K562 (cell line): ENCODE measurements at regions not wholly inside any gene's neighbourhood (a gene's known extent, or its start where the extent isn't known, plus 50 kb on each side); places are given as distances from the start of the nearest gene placed in this dataset.

Source experiments
- ATAC-seq: fragments of 200-7000 bp; cut with Tn5 transposase; 3 replicates; pipeline ENCODE4 v1.9.1; 2020; ENCODE audit warnings: moderate library complexity
- BruUV-seq: library from RNA; stranded (reverse); fragments of 400-500 nt; replicated peaks from 2 replicates; lab custom pipeline; 2021; lab: Mats Ljungman, UMichigan
- CTCF ChIA-PET: fragments of 300-600 bp; formaldehyde crosslinking; extraction: SDS; loops from one replicate; lab custom pipeline; 2021; ENCODE audit warnings: low intra/inter-chr PET ratio; lab: Yijun Ruan, JAX
- POLR2A ChIA-PET: fragments of 300-600, 350-650 bp; sonication (Branson Sonifier 250); formaldehyde crosslinking; extraction: SDS; loops from one replicate; lab custom pipeline; 2021; ENCODE audit warnings: antibody characterized with exemption, inconsistent platforms; lab: Yijun Ruan, JAX
- DNase-seq, 4 experiments: peaks; one replicate each; pipeline versions ENCODE4 v3.0.0 to v3.0.0-alpha.2; 2011 to 2018; ENCODE audit warnings: low spot score in 3 of 4, mixed read lengths in 3 of 4; ENCODE audit errors: extremely low read depth in 1 of 4
- FAIRE-seq: peaks from 2 replicates; lab custom pipeline; 2011; peaks lifted over from hg19 to GRCh38; lab: Jason Lieb, UNC
- H2AFZ ChIP-seq: 2 replicates; pipeline ENCODE4 v1.6.0; 2011; ENCODE audit warnings: low read depth, low read length, control low read depth, inconsistent platforms
- H3K27ac ChIP-seq: fragments of 200-600 bp; 3 replicates; pipeline ENCODE4 v1.8.0; 2011; ENCODE audit warnings: low read depth, mild to moderate bottlenecking, control low read depth, inconsistent platforms, low read length, moderate library complexity, mixed read lengths; ENCODE audit errors: extremely low read depth
- H3K27me3 ChIP-seq, 2 experiments: fragments of 300-600 bp in 1 of 2; 2 replicates in 1 of 2; 3 replicates in 1 of 2; pipeline versions ENCODE4 v1.6.0 to v1.8.0; 2011; ENCODE audit warnings: inconsistent platforms in 2 of 2, low read length in 2 of 2, mild to moderate bottlenecking in 1 of 2, mixed read lengths in 1 of 2, moderate library complexity in 1 of 2; ENCODE audit not compliant: control insufficient read depth in 2 of 2, insufficient read depth in 2 of 2
- H3K36me3 ChIP-seq: fragments of 300-600 bp; 3 replicates; pipeline ENCODE4 v1.8.0; 2011; ENCODE audit warnings: mild to moderate bottlenecking, low read length, inconsistent platforms; ENCODE audit not compliant: control insufficient read depth, insufficient read depth
- H3K4me1 ChIP-seq, 2 experiments: fragments of 200-600 bp in 1 of 2; replicated peaks in 1 of 2; 2 replicates in 1 of 2; 3 replicates in 1 of 2; pipeline versions ENCODE4 v1.5.1 to v1.8.0; 2011; ENCODE audit warnings: inconsistent platforms in 2 of 2, low read length in 2 of 2, mild to moderate bottlenecking in 1 of 2, mixed read lengths in 1 of 2, moderate library complexity in 1 of 2; ENCODE audit not compliant: control insufficient read depth in 2 of 2, insufficient read depth in 2 of 2
- H3K4me2 ChIP-seq: 2 replicates; pipeline ENCODE4 v1.6.1; 2011; ENCODE audit warnings: low read length, control low read depth, inconsistent platforms, mixed read lengths; ENCODE audit not compliant: insufficient read depth
- H3K4me3 ChIP-seq: fragments of 200-600 bp; sonication (generic), shearing (Covaris generic); 2 replicates; pipeline ENCODE4 v1.5.1; 2016; ENCODE audit warnings: control low read depth, inconsistent platforms
- H3K79me2 ChIP-seq: fragments of 200-600 bp; 3 replicates; pipeline ENCODE4 v1.8.0; 2011; ENCODE audit warnings: low read length, inconsistent platforms; ENCODE audit not compliant: control insufficient read depth, insufficient read depth
- H3K9ac ChIP-seq, 2 experiments: 2 replicates each; pipeline versions ENCODE4 v1.6.0 to v1.6.1; 2011; ENCODE audit warnings: low read depth in 2 of 2, low read length in 2 of 2, control low read depth in 1 of 2, inconsistent platforms in 1 of 2, mild to moderate bottlenecking in 1 of 2, mixed read lengths in 1 of 2; ENCODE audit not compliant: insufficient read depth in 1 of 2
- H3K9me1 ChIP-seq: one replicate; pipeline ENCODE4 v1.6.0; 2011; ENCODE audit warnings: inconsistent platforms, mild to moderate bottlenecking, low read length, moderate library complexity; ENCODE audit not compliant: control insufficient read depth, insufficient read depth
- H3K9me3 ChIP-seq: replicated peaks from 2 replicates; pipeline ENCODE4 v1.5.1; 2011; ENCODE audit warnings: low read depth, low read length, inconsistent platforms; ENCODE audit not compliant: control insufficient read depth, insufficient read depth
- H4K20me1 ChIP-seq: replicated peaks from 2 replicates; pipeline ENCODE4 v1.6.1; 2011; ENCODE audit warnings: low read length, inconsistent platforms, mixed read lengths; ENCODE audit not compliant: control insufficient read depth, insufficient read depth
- CBX2 ChIP-seq: fragments of 200-600 bp; sonication (generic); IDR thresholded peaks from one replicate; pipeline ENCODE4 v1.6.1; 2012; ENCODE audit warnings: mild to moderate bottlenecking, low read length, inconsistent platforms; ENCODE audit not compliant: insufficient read depth, poor library complexity, severe bottlenecking
- HMBOX1 ChIP-seq: sonication (generic); IDR thresholded peaks from 2 replicates; pipeline ENCODE4 v1.6.1; 2016
- IRF1 ChIP-seq: sonication (generic); formaldehyde crosslinking; IDR thresholded peaks from 2 replicates; pipeline ENCODE4 v1.8.0; 2022; ENCODE audit warnings: missing genetic modification reagents, mild to moderate bottlenecking, borderline replicate concordance
- MBD2 ChIP-seq: sonication (generic); IDR thresholded peaks from 2 replicates; pipeline ENCODE4 v1.6.1; 2016; ENCODE audit warnings: low read depth, borderline replicate concordance
- TAF15 ChIP-seq: fragments of 200-400 bp; formaldehyde crosslinking; IDR thresholded peaks from 2 replicates; pipeline ENCODE4 v1.6.1; 2017; ENCODE audit warnings: mild to moderate bottlenecking, low read depth, low read length, moderate library complexity
- U2AF1 ChIP-seq: fragments of 200-400 bp; formaldehyde crosslinking; optimal IDR thresholded peaks from 2 replicates; pipeline ENCODE3; 2017; ENCODE audit warnings: mild to moderate bottlenecking, low read depth, low read length, moderate library complexity
- ZFX ChIP-seq: sonication (generic); formaldehyde crosslinking; IDR thresholded peaks from 2 replicates; pipeline ENCODE4 v1.8.0; 2022; ENCODE audit warnings: mild to moderate bottlenecking, missing genetic modification reagents, moderate library complexity
- ZNF263 ChIP-seq: sonication (generic); formaldehyde crosslinking; IDR thresholded peaks from 2 replicates; pipeline ENCODE4 v1.8.0; 2022; ENCODE audit warnings: mild to moderate bottlenecking, missing genetic modification reagents, borderline replicate concordance
- ZNF41 ChIP-seq: fragments of 250-450 bp; sonication (Bioruptor Pico); conservative IDR thresholded peaks from 2 replicates; pipeline ENCODE4 v1.4.0; 2020; ENCODE audit warnings: mild to moderate bottlenecking
- ZNF511 ChIP-seq: sonication (generic); formaldehyde crosslinking; IDR thresholded peaks from 2 replicates; pipeline ENCODE4 v1.8.0; 2022; ENCODE audit warnings: mild to moderate bottlenecking, missing genetic modification reagents
- ZSCAN32 ChIP-seq: fragments of 450-650 bp; formaldehyde crosslinking; IDR thresholded peaks from 2 replicates; pipeline ENCODE4 v1.4.0; 2020; ENCODE audit warnings: mild to moderate bottlenecking, moderate library complexity
- WGBS: fragments of 100-300 bp; shearing (Covaris generic); methylation state at CpG from one replicate; pipeline ENCODE4 v1.1.6; 2016; ENCODE audit warnings: low coverage, mixed read lengths; ENCODE audit not compliant: insufficient coverage; ENCODE audit errors: missing lambda C conversion rate; 5-methylcytosine and 5-hydroxymethylcytosine counted together
- in situ Hi-C: fragments of 300-500 bp; cut with MboI; formaldehyde crosslinking; loops from 4 replicates; pipeline ENCODE4 v1.15.0; 2018; ENCODE audit warnings: inconsistent platforms, mixed read lengths
- intact Hi-C: fragments of 100-400 bp; cut with micrococcal nuclease; formaldehyde crosslinking; loops from 2 replicates; pipeline ENCODE4 v1.14.2; 2022

GRCh38 chr5:89208811-89209210 lies 325.8 kb upstream of the MEF2C start:
- no peak for FAIRE-seq
- no peaks in the 10 kb centered on the region for H3K79me2 ChIP-seq
- ChIA-PET CTCF (no interaction called here), POLR2A (no interaction called here)
- H3K27me3 ChIP-seq = no peaks in the 10 kb centered on the region
- no peak overlapping the region for H3K9ac ChIP-seq
- in situ Hi-C loops = no loop called here
- 0 out of 2 replicates have a peak overlapping the region, but pooled peaks have one; percentile 4 for H2AFZ ChIP-seq
- H3K4me2 ChIP-seq = no peak overlapping the region
- no TSS peak for BruUV-seq
- ATAC-seq = no peak
- intact Hi-C loops = no loop called here
- no peak for DNase-seq
- no peaks in the 10 kb centered on the region for H3K36me3 ChIP-seq
- no peak overlapping the region for H3K4me3 ChIP-seq
- H3K9me1 ChIP-seq = no peaks in the 10 kb centered on the region
- H3K4me1 ChIP-seq = no peaks in the 10 kb centered on the region
- H4K20me1 ChIP-seq = no peaks in the 10 kb centered on the region
- no peaks in the 10 kb centered on the region; the same call in 1 of the 2 replicates for H3K9me3 ChIP-seq
- TF ChIP-seq ZNF263 (CRISPR knock-in tag) (no peak), HMBOX1 (no peak), ZFX (no peak), ZNF41 (CRISPR knock-in tag) (no peak), U2AF1 (no peak), MBD2 (no peak), TAF15 (no peak), IRF1 (no peak), ZNF511 (no peak), CBX2 (no peak), ZSCAN32 (CRISPR knock-in tag) (no peak)
- no peak overlapping the region for H3K27ac ChIP-seq
- 13% methylated on average over 2 of the region's 2 CpGs for WGBS
